PC-3 (cell line): ENCODE measurements at regions not wholly inside any gene's neighbourhood (a gene's known extent, or its start where the extent isn't known, plus 50 kb on each side); places are given as distances from the start of the nearest gene placed in this dataset.

Experiments used
- ATAC-seq: fragments of 200-7000 bp; cut with Tn5 transposase; 2 replicates; pipeline ENCODE4 v1.9.1; 2020; ENCODE audit warnings: mild to moderate bottlenecking, moderate library complexity
- BruUV-seq: library from RNA; stranded (reverse); fragments of 400-500 nt; replicated peaks from 2 replicates; lab custom pipeline; 2021; lab: Mats Ljungman, UMichigan
- CTCF ChIA-PET: fragments of 300-600 bp; sonication (Branson Sonifier 250); formaldehyde crosslinking; loops from one replicate; lab custom pipeline; 2022; ENCODE audit warnings: antibody characterized with exemption; lab: Charles Lee
- POLR2A ChIA-PET: fragments of 300-600 bp; sonication (Branson Sonifier 250); formaldehyde crosslinking; loops from one replicate; lab custom pipeline; 2022; ENCODE audit warnings: antibody characterized with exemption; ENCODE audit not compliant: unreplicated experiment; lab: Charles Lee
- DNase-seq: peaks from one replicate; pipeline ENCODE4 v3.0.0-alpha.2; 2015
- H2AFZ ChIP-seq: fragments of 300-600 bp; sonication (generic); 2 replicates; pipeline ENCODE4 v1.6.0; 2016; ENCODE audit warnings: antibody characterized with exemption, low read length
- H3F3A ChIP-seq: fragments of 300-600 bp; sonication (generic); one replicate; pipeline ENCODE4 v1.6.0; 2017; ENCODE audit warnings: antibody characterized with exemption, low read length, control low read depth, mild to moderate bottlenecking; ENCODE audit not compliant: unreplicated experiment
- H3K27ac ChIP-seq: fragments of 300-600 bp; sonication (generic); 2 replicates; pipeline ENCODE4 v1.5.1; 2016; ENCODE audit warnings: mild to moderate bottlenecking, low read length
- H3K27me3 ChIP-seq: fragments of 300-600 bp; sonication (generic); 2 replicates; pipeline ENCODE4 v1.6.1; 2016; ENCODE audit warnings: low read length, mixed read lengths
- H3K36me3 ChIP-seq: fragments of 300-600 bp; sonication (generic); 2 replicates; pipeline ENCODE4 v1.6.1; 2016; ENCODE audit warnings: low read depth, mixed run types, low read length, mixed read lengths
- H3K4me1 ChIP-seq: fragments of 300-600 bp; sonication (generic); 2 replicates; pipeline ENCODE4 v1.5.1; 2016; ENCODE audit warnings: low read length; ENCODE audit not compliant: insufficient read depth
- H3K4me2 ChIP-seq: fragments of 300-600 bp; sonication (generic); 2 replicates; pipeline ENCODE4 v1.6.0; 2016; ENCODE audit warnings: low read length
- H3K4me3 ChIP-seq: fragments of 300-600 bp; sonication (generic); 2 replicates; pipeline ENCODE4 v1.5.1; 2016; ENCODE audit warnings: mild to moderate bottlenecking, low read length, mixed read lengths
- H3K79me2 ChIP-seq: fragments of 300-600 bp; sonication (generic); 2 replicates; pipeline ENCODE4 v1.6.1; 2017; ENCODE audit warnings: low read length, mixed read lengths
- H3K9ac ChIP-seq: fragments of 300-600 bp; sonication (generic); 2 replicates; pipeline ENCODE4 v1.6.0; 2016; ENCODE audit warnings: mild to moderate bottlenecking, low read length
- H3K9me2 ChIP-seq: fragments of 300-600 bp; sonication (generic); replicated peaks from 2 replicates; pipeline ENCODE4 v1.6.1; 2016; ENCODE audit warnings: mixed run types, low read length, mixed read lengths
- H3K9me3 ChIP-seq: fragments of 300-600 bp; sonication (generic); 2 replicates; pipeline ENCODE4 v1.6.1; 2016; ENCODE audit warnings: low read length, mixed read lengths
- H4K20me1 ChIP-seq: fragments of 300-600 bp; sonication (generic); 2 replicates; pipeline ENCODE4 v1.6.1; 2016; ENCODE audit warnings: low read length, mixed read lengths
- EZH2 ChIP-seq: fragments of 300-600 bp; sonication (generic); IDR thresholded peaks from one replicate; pipeline ENCODE4 v1.6.1; 2017; ENCODE audit warnings: antibody characterized with exemption, mild to moderate bottlenecking, low read length; ENCODE audit not compliant: unreplicated experiment
- EZH2phosphoT487 ChIP-seq: fragments of 300-600 bp; sonication (generic); IDR thresholded peaks from 2 replicates; pipeline ENCODE4 v1.6.1; 2018; ENCODE audit warnings: mild to moderate bottlenecking, antibody characterized with exemption, low read length, borderline replicate concordance
- intact Hi-C: fragments of 100-400 bp; cut with micrococcal nuclease; formaldehyde crosslinking; loops from 2 replicates; pipeline ENCODE4 v1.9.0; 2023
- TF ChIP-seq, protein P1 (sequence below): fragments of 300-600 bp; sonication (generic); conservative IDR thresholded peaks from 2 replicates; pipeline ENCODE4 v1.5.1; 2017; ENCODE audit warnings: antibody characterized with exemption, low read depth, mild to moderate bottlenecking, low read length

GRCh38 chr18:67600181-67601180, 84.0 kb upstream of the DSEL start:
- H3K79me2 ChIP-seq: no peaks in the 10 kb centered on the region
- H3K9ac ChIP-seq: no peak overlapping the region
- H3F3A ChIP-seq: no peaks in the 10 kb centered on the region
- ChIA-PET CTCF (no interaction called here), POLR2A (no interaction called here)
- H4K20me1 ChIP-seq: no peaks in the 10 kb centered on the region
- no peaks in the 10 kb centered on the region for H3K9me3 ChIP-seq
- H3K4me3 ChIP-seq: no peak overlapping the region
- no peaks in the 10 kb centered on the region for H3K9me2 ChIP-seq
- H3K36me3 ChIP-seq: no peaks in the 10 kb centered on the region
- DNase-seq (peak; percentile 70), ATAC-seq (peak; percentile 69)
- no peak overlapping the region for H3K27ac ChIP-seq
- peak overlapping the region; percentile 43 for H3K4me2 ChIP-seq
- no TSS peak for BruUV-seq
- H3K27me3 ChIP-seq: no peaks in the 10 kb centered on the region
- H2AFZ ChIP-seq: no peak overlapping the region
- H3K4me1 ChIP-seq: peaks cover 33% of the 10 kb centered on the region
- TF ChIP-seq EZH2phosphoT487: no peak
- TF ChIP-seq, protein P1, sequence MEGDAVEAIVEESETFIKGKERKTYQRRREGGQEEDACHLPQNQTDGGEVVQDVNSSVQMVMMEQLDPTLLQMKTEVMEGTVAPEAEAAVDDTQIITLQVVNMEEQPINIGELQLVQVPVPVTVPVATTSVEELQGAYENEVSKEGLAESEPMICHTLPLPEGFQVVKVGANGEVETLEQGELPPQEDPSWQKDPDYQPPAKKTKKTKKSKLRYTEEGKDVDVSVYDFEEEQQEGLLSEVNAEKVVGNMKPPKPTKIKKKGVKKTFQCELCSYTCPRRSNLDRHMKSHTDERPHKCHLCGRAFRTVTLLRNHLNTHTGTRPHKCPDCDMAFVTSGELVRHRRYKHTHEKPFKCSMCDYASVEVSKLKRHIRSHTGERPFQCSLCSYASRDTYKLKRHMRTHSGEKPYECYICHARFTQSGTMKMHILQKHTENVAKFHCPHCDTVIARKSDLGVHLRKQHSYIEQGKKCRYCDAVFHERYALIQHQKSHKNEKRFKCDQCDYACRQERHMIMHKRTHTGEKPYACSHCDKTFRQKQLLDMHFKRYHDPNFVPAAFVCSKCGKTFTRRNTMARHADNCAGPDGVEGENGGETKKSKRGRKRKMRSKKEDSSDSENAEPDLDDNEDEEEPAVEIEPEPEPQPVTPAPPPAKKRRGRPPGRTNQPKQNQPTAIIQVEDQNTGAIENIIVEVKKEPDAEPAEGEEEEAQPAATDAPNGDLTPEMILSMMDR: no peak
- TF ChIP-seq EZH2: no peak
- intact Hi-C loops: no loop called here

DNA sequence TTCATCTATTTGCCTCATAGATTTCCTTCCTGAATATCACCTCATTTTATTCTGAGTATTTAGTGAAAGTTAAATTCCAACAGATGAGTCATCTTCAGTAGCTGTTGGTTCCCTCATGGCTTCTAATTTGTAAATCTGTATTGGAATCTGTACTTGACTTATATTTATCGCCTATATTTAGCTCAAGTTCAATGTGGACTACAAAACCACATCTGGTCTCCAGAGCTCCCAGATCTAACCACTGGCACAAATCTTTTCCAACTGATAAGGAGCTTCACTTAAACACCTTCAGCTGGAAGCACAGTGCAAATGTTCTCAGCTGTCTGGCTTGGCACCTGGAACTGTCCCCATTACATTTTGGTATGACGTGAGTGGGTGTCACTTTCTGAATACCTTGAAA, 82.8 kb upstream of the DSEL start:
- DNase-seq: peak; percentile 35
- ChIA-PET POLR2A (no interaction called here), CTCF (interaction anchor here (0.5 to 0.6 kb wide), 2 partner anchors 50 to 324 kb away, joined by 3 to 24 read pairs; no protein-coding TSS in a partner anchor)
- peaks cover 33% of the 10 kb centered on the region for H3K4me1 ChIP-seq
- H3K36me3 ChIP-seq: no peaks in the 10 kb centered on the region
- H3K9ac ChIP-seq: no peak overlapping the region
- H3F3A ChIP-seq: no peaks in the 10 kb centered on the region
- no peak overlapping the region for H3K27ac ChIP-seq
- TF ChIP-seq EZH2 (no peak), EZH2phosphoT487 (no peak)
- TF ChIP-seq, protein P1: no peak
- no peaks in the 10 kb centered on the region for H3K79me2 ChIP-seq
- intact Hi-C loops: loop anchor here (5.0 kb wide), 1 partner anchor 82 kb away; the partner anchor contains the start of gene DSEL
- no TSS peak for BruUV-seq
- H4K20me1 ChIP-seq: no peaks in the 10 kb centered on the region
- H3K27me3 ChIP-seq: no peaks in the 10 kb centered on the region
- H2AFZ ChIP-seq: no peak overlapping the region
- peak; percentile 40; the same call in 1 of the 2 replicates for ATAC-seq
- H3K9me2 ChIP-seq: no peaks in the 10 kb centered on the region
- H3K4me2 ChIP-seq: 0 out of 2 replicates have a peak overlapping the region, but pooled peaks have one; percentile 8
- H3K4me3 ChIP-seq: no peak overlapping the region
- no peaks in the 10 kb centered on the region for H3K9me3 ChIP-seq
